Testis (tissue), 2 donors: ENCODE measurements at regions not wholly inside any gene's neighbourhood (a gene's known extent, or its start where the extent isn't known, plus 50 kb on each side); places are given as distances from the start of the nearest gene placed in this dataset.

ENCODE experiments used
- DNase-seq: peaks from one replicate; pipeline ENCODE4 v3.0.0-alpha.2; 2019
- H3K27ac ChIP-seq, 2 donors: fragments of 200-600 bp; sonication (generic); one replicate each; pipeline ENCODE4 v1.5.1; 2019
- H3K27me3 ChIP-seq: fragments of 200-600 bp; sonication (generic); one replicate; pipeline ENCODE4 v1.5.1; 2019
- H3K36me3 ChIP-seq: fragments of 200-600 bp; sonication (generic); one replicate; pipeline ENCODE4 v1.5.1; 2017; ENCODE audit warnings: low read depth; ENCODE audit errors: missing control alignments
- H3K4me1 ChIP-seq: fragments of 200-600 bp; sonication (generic); one replicate; pipeline ENCODE4 v1.5.1; 2019
- H3K4me3 ChIP-seq, 2 donors: fragments of 200-600 bp; sonication (generic); one replicate each; pipeline ENCODE4 v1.5.1; 2017 to 2019
- H3K9me3 ChIP-seq: fragments of 200-600 bp; sonication (generic); one replicate; pipeline ENCODE4 v1.5.1; 2017
- CTCF ChIP-seq, 3 experiments: fragments of 450-650 bp in 2 of 3; fragments of 200-600 bp in 1 of 3; sonication (generic) in 1 of 3; IDR thresholded peaks; one replicate each; pipeline ENCODE4 v1.5.1; 2016 to 2019; ENCODE audit warnings: antibody characterized with exemption in 3 of 3, mild to moderate bottlenecking in 2 of 3, moderate library complexity in 1 of 3
- POLR2A ChIP-seq: fragments of 450-650 bp; IDR thresholded peaks from one replicate; pipeline ENCODE4 v1.6.1; 2017; ENCODE audit warnings: antibody characterized with exemption, mild to moderate bottlenecking, moderate library complexity
- WGBS, 2 donors: methylation state at CpG; one replicate each; pipeline ENCODE4 v1.1.5; 2018; 5-methylcytosine and 5-hydroxymethylcytosine counted together
- intact Hi-C: fragments of 100-400 bp; cut with DNase I; formaldehyde crosslinking; loops from one replicate; pipeline ENCODE4 v1.15.1; 2023; ENCODE audit warnings: low total_unique reads

- Histone ChIP-seq H3K36me3 (no peaks in the 10 kb centered on the region), H3K4me3 (no peak overlapping the region), H3K4me1 (no peaks in the 10 kb centered on the region), H3K9me3 (no peaks in the 10 kb centered on the region), H3K27me3 (no peaks in the 10 kb centered on the region), H3K27ac (no peak overlapping the region)
- intact Hi-C loops, result no loop called here
- TF ChIP-seq POLR2A (no peak), CTCF (IDR thresholded peaks at IDR 0.05) (no peak)
- WGBS, 2 donors, result 79 to 85% methylated on average over 2 of the region's 2 CpGs
- DNase-seq, result no peak
Observed at GRCh38 chr2:35526741-35527140, 828.8 kb upstream of the CRIM1 start.

- Histone ChIP-seq H3K9me3 (no peaks in the 10 kb centered on the region), H3K4me3 (peak overlapping the region in 1 of 2 donors; percentile 4), H3K36me3 (no peaks in the 10 kb centered on the region), H3K27ac (no peak overlapping the region), H3K4me1 (no peaks in the 10 kb centered on the region), H3K27me3 (no peaks in the 10 kb centered on the region)
- intact Hi-C loops, result no loop called here
- TF ChIP-seq POLR2A, result no peak
- TF ChIP-seq CTCF (IDR thresholded peaks at IDR 0.05), result no peak
- DNase-seq, result no peak
- 52 to 76% methylated on average over 3 of the region's 3 CpGs for WGBS, 2 donors
Observed at GRCh38 chr2:35522450-35522849, 833.1 kb upstream of the CRIM1 start.

- no peak for DNase-seq
- TF ChIP-seq CTCF (IDR thresholded peaks at IDR 0.05) (no peak), POLR2A (no peak)
- H3K4me3 ChIP-seq, result no peak overlapping the region
- H3K27ac ChIP-seq, result no peak overlapping the region
- no peaks in the 10 kb centered on the region for H3K9me3 ChIP-seq
- H3K36me3 ChIP-seq, result no peaks in the 10 kb centered on the region
- WGBS, 2 donors, result 66 to 69% methylated on average over 3 of the region's 3 CpGs
- H3K4me1 ChIP-seq, result no peaks in the 10 kb centered on the region
- no peaks in the 10 kb centered on the region for H3K27me3 ChIP-seq
- intact Hi-C loops, result no loop called here
Observed at GRCh38 chr2:35510636-35511035, 844.9 kb upstream of the CRIM1 start.

DNA sequence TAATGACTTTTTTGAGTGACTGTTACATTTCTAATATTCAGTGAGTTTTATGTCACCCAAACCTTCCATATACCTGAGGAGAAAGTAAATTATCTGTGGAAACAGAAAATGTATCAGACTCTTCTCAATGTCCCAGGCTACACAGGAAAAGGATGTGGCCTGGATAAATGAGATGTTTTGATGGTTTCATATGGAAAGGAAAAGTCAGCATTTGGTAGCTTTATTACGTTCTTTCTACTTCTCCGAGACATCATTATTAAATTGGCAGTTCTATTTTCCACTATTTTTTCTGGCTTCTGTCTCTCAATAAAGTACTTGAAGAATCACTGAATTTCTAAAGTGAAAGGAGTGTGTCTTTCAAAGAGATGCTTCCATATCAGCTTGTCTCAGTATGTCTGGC lies 847.0 kb upstream of the CRIM1 start:
- Histone ChIP-seq H3K27me3 (no peaks in the 10 kb centered on the region), H3K27ac (no peak overlapping the region), H3K4me3 (no peak overlapping the region), H3K36me3 (no peaks in the 10 kb centered on the region), H3K4me1 (no peaks in the 10 kb centered on the region), H3K9me3 (no peaks in the 10 kb centered on the region)
- TF ChIP-seq CTCF (IDR thresholded peaks at IDR 0.05) (no peak), POLR2A (no peak)
- intact Hi-C loops, result no loop called here
- 86 to 90% methylated on average over 2 of the region's 2 CpGs for WGBS, 2 donors
- DNase-seq, result no peak

DNA sequence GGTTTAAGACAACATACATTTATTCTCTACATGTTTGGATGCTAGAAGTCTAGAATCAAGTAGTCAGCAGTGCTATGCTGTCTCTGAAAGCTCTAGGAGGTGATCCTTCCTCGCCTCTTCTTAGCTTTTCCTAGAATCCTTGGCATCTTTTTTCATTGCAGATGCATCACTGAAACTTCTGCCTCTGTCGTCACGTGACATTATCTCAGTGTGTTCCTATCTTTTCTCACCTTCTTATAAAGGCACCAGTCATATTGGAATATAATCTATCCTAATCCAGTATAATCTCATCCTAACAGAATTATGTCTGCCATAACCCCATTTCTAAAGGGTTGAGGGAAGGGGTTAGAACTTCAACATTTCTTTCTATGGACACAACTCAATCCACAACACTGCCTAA lies 851.2 kb upstream of the CRIM1 start:
- no peak overlapping the region for H3K4me3 ChIP-seq
- DNase-seq, result no peak
- no peaks in the 10 kb centered on the region for H3K36me3 ChIP-seq
- H3K27ac ChIP-seq, result no peak overlapping the region
- intact Hi-C loops, result no loop called here
- 82 to 90% methylated on average over 3 of the region's 3 CpGs for WGBS, 2 donors
- peaks cover 2% of the 10 kb centered on the region for H3K27me3 ChIP-seq
- H3K4me1 ChIP-seq, result no peaks in the 10 kb centered on the region
- TF ChIP-seq CTCF (IDR thresholded peaks at IDR 0.05), result no peak
- TF ChIP-seq POLR2A, result no peak
- no peaks in the 10 kb centered on the region for H3K9me3 ChIP-seq
